SH-SY5Y (cell line): ENCODE measurements at regions not wholly inside any gene's neighbourhood (a gene's known extent, or its start where the extent isn't known, plus 50 kb on each side); places are given as distances from the start of the nearest gene placed in this dataset.

Experiments
- GATA2 ChIP-seq: IDR thresholded peaks from 2 replicates; pipeline ENCODE4 v1.6.1; 2011; ENCODE audit warnings: mild to moderate bottlenecking, low read depth, low read length
- GATA3 ChIP-seq: IDR thresholded peaks from 2 replicates; pipeline ENCODE4 v1.6.1; 2011; ENCODE audit warnings: low read depth, mild to moderate bottlenecking, low read length, moderate library complexity

DNA sequence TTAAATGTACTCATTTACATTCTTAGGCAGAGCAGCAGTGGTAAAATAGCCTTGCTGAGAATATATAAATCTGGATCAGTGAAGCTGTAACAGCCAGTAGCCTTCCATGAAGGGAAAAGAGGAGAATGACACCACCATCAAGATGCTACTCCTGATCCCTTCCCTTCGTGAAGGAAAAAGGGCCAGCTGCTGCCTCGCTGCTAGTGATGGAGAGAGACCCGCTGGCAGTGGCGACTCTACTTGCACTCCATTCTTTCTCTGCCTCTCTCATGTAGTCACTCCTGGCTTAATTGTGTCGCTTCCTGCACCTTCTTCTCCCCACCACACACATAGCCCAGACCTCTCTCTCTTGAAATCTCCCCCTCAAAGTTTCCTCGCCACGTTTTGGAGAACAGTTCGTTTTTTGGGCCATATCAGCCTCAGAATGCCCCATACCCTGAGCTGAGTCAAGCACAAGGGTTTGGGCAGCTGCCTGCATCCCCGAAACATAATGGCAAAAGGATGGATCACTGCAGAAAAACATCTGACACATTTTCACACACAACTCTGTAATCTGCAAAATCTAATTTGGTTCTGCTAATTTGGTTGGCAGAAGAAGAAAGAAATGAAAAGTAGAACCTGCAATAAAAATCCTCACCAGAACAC is 460.3 kb upstream of the IL12A start:
- no peak for TF ChIP-seq GATA2
- TF ChIP-seq GATA3, result no peak
